Neuron (in vitro differentiated cells): ENCODE measurements at regions not wholly inside any gene's neighbourhood (a gene's known extent, or its start where the extent isn't known, plus 50 kb on each side); places are given as distances from the start of the nearest gene placed in this dataset.

Experiments
- H2AFZ ChIP-seq: one replicate; pipeline ENCODE4 v1.6.1; 2013; ENCODE audit warnings: low read depth, mild to moderate bottlenecking, inconsistent platforms, low read length, moderate library complexity
- H3K27me3 ChIP-seq: one replicate; pipeline ENCODE4 v1.6.1; 2013; ENCODE audit warnings: low read length; ENCODE audit not compliant: insufficient read depth
- H3K36me3 ChIP-seq: one replicate; pipeline ENCODE4 v1.6.1; 2013; ENCODE audit warnings: low read length; ENCODE audit not compliant: insufficient read depth
- H3K4me1 ChIP-seq: one replicate; pipeline ENCODE4 v1.6.1; 2013; ENCODE audit warnings: low read length; ENCODE audit not compliant: insufficient read depth
- H3K4me3 ChIP-seq: 2 replicates; pipeline ENCODE4 v1.5.1; 2013; ENCODE audit warnings: mild to moderate bottlenecking, low read length, moderate library complexity
- H3K9me3 ChIP-seq: one replicate; pipeline ENCODE4 v1.6.1; 2013; ENCODE audit warnings: low read length

GRCh38 chr3:84566256-84566655, 392.5 kb upstream of the CADM2 start:
- no peaks in the 10 kb centered on the region for H3K27me3 ChIP-seq
- no peaks in the 10 kb centered on the region for H3K4me1 ChIP-seq
- no peak overlapping the region for H2AFZ ChIP-seq
- H3K36me3 ChIP-seq, result no peaks in the 10 kb centered on the region
- no peak overlapping the region for H3K4me3 ChIP-seq
- no peaks in the 10 kb centered on the region for H3K9me3 ChIP-seq

- Histone ChIP-seq H3K4me1 (no peaks in the 10 kb centered on the region), H3K27me3 (no peaks in the 10 kb centered on the region), H2AFZ (no peak overlapping the region), H3K36me3 (no peaks in the 10 kb centered on the region), H3K9me3 (no peaks in the 10 kb centered on the region), H3K4me3 (no peak overlapping the region)
Observed at GRCh38 chr3:84567796-84568195, 391.0 kb upstream of the CADM2 start.

GRCh38 chr3:84573962-84574361, 384.8 kb upstream of the CADM2 start:
- no peaks in the 10 kb centered on the region for H3K4me1 ChIP-seq
- peaks cover 4% of the 10 kb centered on the region for H3K9me3 ChIP-seq
- no peaks in the 10 kb centered on the region for H3K36me3 ChIP-seq

GRCh38 chr3:84586427-84586826, 372.4 kb upstream of the CADM2 start:
- no peaks in the 10 kb centered on the region for H3K36me3 ChIP-seq
- H3K4me3 ChIP-seq, result no peak overlapping the region
- no peaks in the 10 kb centered on the region for H3K4me1 ChIP-seq
- no peaks in the 10 kb centered on the region for H3K9me3 ChIP-seq
- no peak overlapping the region for H2AFZ ChIP-seq
- no peaks in the 10 kb centered on the region for H3K27me3 ChIP-seq

More at GRCh38 chr3:84573962-84574361, 384.8 kb upstream of the CADM2 start:
- no peak overlapping the region for H3K4me3 ChIP-seq
- H2AFZ ChIP-seq, result no peak overlapping the region
- H3K27me3 ChIP-seq, result no peaks in the 10 kb centered on the region

GRCh38 chr3:84600703-84601225, 358.0 kb upstream of the CADM2 start:
- Histone ChIP-seq H2AFZ (peak overlapping the region; percentile 41), H3K9me3 (no peaks in the 10 kb centered on the region), H3K4me3 (no peak overlapping the region), H3K36me3 (no peaks in the 10 kb centered on the region), H3K4me1 (peaks cover 11% of the 10 kb centered on the region), H3K27me3 (no peaks in the 10 kb centered on the region)

- Histone ChIP-seq H3K4me3 (no peak overlapping the region), H3K27me3 (no peaks in the 10 kb centered on the region), H3K9me3 (no peaks in the 10 kb centered on the region), H2AFZ (peak overlapping the region; percentile 41), H3K36me3 (no peaks in the 10 kb centered on the region), H3K4me1 (peaks cover 11% of the 10 kb centered on the region)
Observed at GRCh38 chr3:84601303-84601702, 357.5 kb upstream of the CADM2 start.

GRCh38 chr3:84621823-84622222, 337.0 kb upstream of the CADM2 start:
- no peak overlapping the region for H3K4me3 ChIP-seq
- H2AFZ ChIP-seq, result no peak overlapping the region

GRCh38 chr3:84634668-84635067, 324.1 kb upstream of the CADM2 start:
- peaks cover 1% of the 10 kb centered on the region for H3K9me3 ChIP-seq
- H3K4me3 ChIP-seq, result no peak overlapping the region
- no peaks in the 10 kb centered on the region for H3K27me3 ChIP-seq
- no peak overlapping the region for H2AFZ ChIP-seq
- H3K36me3 ChIP-seq, result no peaks in the 10 kb centered on the region
- no peaks in the 10 kb centered on the region for H3K4me1 ChIP-seq

More at GRCh38 chr3:84621823-84622222, 337.0 kb upstream of the CADM2 start:
- H3K9me3 ChIP-seq, result peaks cover 6% of the 10 kb centered on the region
- H3K4me1 ChIP-seq, result no peaks in the 10 kb centered on the region
- no peaks in the 10 kb centered on the region for H3K27me3 ChIP-seq
- no peaks in the 10 kb centered on the region for H3K36me3 ChIP-seq

GRCh38 chr3:84637272-84637671, 321.5 kb upstream of the CADM2 start:
- Histone ChIP-seq H3K36me3 (no peaks in the 10 kb centered on the region), H2AFZ (no peak overlapping the region), H3K4me1 (no peaks in the 10 kb centered on the region), H3K9me3 (peaks cover 1% of the 10 kb centered on the region), H3K27me3 (no peaks in the 10 kb centered on the region), H3K4me3 (no peak overlapping the region)

- Histone ChIP-seq H3K36me3 (no peaks in the 10 kb centered on the region), H3K4me1 (no peaks in the 10 kb centered on the region), H2AFZ (no peak overlapping the region), H3K9me3 (no peaks in the 10 kb centered on the region), H3K27me3 (no peaks in the 10 kb centered on the region), H3K4me3 (no peak overlapping the region)
Observed at GRCh38 chr3:84666468-84666867, 292.3 kb upstream of the CADM2 start.

- Histone ChIP-seq H3K27me3 (no peaks in the 10 kb centered on the region), H3K36me3 (no peaks in the 10 kb centered on the region), H2AFZ (no peak overlapping the region), H3K9me3 (no peaks in the 10 kb centered on the region), H3K4me3 (no peak overlapping the region), H3K4me1 (peaks cover 3% of the 10 kb centered on the region)
Observed at GRCh38 chr3:84679211-84679610, 279.6 kb upstream of the CADM2 start.

- Histone ChIP-seq H3K4me1 (peaks cover 3% of the 10 kb centered on the region), H3K27me3 (no peaks in the 10 kb centered on the region), H3K36me3 (no peaks in the 10 kb centered on the region), H2AFZ (no peak overlapping the region), H3K4me3 (no peak overlapping the region), H3K9me3 (no peaks in the 10 kb centered on the region)
Observed at GRCh38 chr3:84680700-84681099, 278.1 kb upstream of the CADM2 start.

- H2AFZ ChIP-seq, result no peak overlapping the region
- H3K9me3 ChIP-seq, result no peaks in the 10 kb centered on the region
- no peaks in the 10 kb centered on the region for H3K27me3 ChIP-seq
Observed at GRCh38 chr3:84683493-84683892, 275.3 kb upstream of the CADM2 start.

GRCh38 chr3:84685467-84685866, 273.3 kb upstream of the CADM2 start:
- Histone ChIP-seq H2AFZ (no peak overlapping the region), H3K9me3 (no peaks in the 10 kb centered on the region), H3K36me3 (no peaks in the 10 kb centered on the region), H3K4me1 (peaks cover 3% of the 10 kb centered on the region), H3K27me3 (no peaks in the 10 kb centered on the region), H3K4me3 (no peak overlapping the region)

More at GRCh38 chr3:84683493-84683892, 275.3 kb upstream of the CADM2 start:
- Histone ChIP-seq H3K36me3 (no peaks in the 10 kb centered on the region), H3K4me1 (peaks cover 3% of the 10 kb centered on the region), H3K4me3 (no peak overlapping the region)
